HFF-Myc (cell line): ENCODE measurements at regions not wholly inside any gene's neighbourhood (a gene's known extent, or its start where the extent isn't known, plus 50 kb on each side); places are given as distances from the start of the nearest gene placed in this dataset.

Experiments used
- DNase-seq: peaks from one replicate; pipeline ENCODE4 v3.0.0-alpha.2; 2011; ENCODE audit warnings: low read depth; ENCODE audit errors: extremely low read depth
- H3K4me3 ChIP-seq: replicated peaks from 2 replicates; pipeline ENCODE4 v1.5.1; 2011; ENCODE audit warnings: low read depth, mild to moderate bottlenecking, control low read depth, low read length
- TF ChIP-seq, protein P1 (sequence below): IDR thresholded peaks from 2 replicates; pipeline ENCODE4 v1.5.1; 2012; ENCODE audit warnings: mild to moderate bottlenecking, low read depth, low read length, control low read depth; ENCODE audit errors: missing control alignments

- no peak for DNase-seq
- H3K4me3 ChIP-seq = no peak overlapping the region
- TF ChIP-seq, protein P1, sequence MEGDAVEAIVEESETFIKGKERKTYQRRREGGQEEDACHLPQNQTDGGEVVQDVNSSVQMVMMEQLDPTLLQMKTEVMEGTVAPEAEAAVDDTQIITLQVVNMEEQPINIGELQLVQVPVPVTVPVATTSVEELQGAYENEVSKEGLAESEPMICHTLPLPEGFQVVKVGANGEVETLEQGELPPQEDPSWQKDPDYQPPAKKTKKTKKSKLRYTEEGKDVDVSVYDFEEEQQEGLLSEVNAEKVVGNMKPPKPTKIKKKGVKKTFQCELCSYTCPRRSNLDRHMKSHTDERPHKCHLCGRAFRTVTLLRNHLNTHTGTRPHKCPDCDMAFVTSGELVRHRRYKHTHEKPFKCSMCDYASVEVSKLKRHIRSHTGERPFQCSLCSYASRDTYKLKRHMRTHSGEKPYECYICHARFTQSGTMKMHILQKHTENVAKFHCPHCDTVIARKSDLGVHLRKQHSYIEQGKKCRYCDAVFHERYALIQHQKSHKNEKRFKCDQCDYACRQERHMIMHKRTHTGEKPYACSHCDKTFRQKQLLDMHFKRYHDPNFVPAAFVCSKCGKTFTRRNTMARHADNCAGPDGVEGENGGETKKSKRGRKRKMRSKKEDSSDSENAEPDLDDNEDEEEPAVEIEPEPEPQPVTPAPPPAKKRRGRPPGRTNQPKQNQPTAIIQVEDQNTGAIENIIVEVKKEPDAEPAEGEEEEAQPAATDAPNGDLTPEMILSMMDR = no peak
Observed at GRCh38 chr6:67300430-67301040, 1334.5 kb upstream of the ADGRB3 start.

DNA sequence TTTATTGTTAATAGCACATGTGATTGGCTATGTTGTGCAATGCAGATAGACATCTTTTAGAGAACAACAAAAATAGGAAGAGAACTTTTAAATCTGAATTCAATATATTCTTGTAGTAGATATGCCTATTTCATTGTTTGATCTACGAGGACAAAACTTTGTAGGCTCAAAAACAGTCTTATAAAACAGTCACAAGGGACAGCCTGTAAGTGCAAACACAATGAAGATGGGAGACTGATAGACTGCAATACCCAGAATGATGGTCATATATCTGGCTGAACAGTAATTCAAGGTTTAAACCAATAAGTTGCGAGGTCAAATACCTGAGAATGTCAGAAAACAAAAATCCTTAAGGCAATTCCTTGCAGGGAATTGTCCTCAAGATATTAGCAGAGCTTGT is 1342.9 kb upstream of the ADGRB3 start:
- H3K4me3 ChIP-seq = no peak overlapping the region
- no peak for DNase-seq
- TF ChIP-seq, protein P1 = no peak

- no peak overlapping the region for H3K4me3 ChIP-seq
- DNase-seq = no peak
- TF ChIP-seq, protein P1 = no peak
Observed at GRCh38 chr6:67287566-67287965, 1347.5 kb upstream of the ADGRB3 start.

- DNase-seq = no peak
- TF ChIP-seq, protein P1 = no peak
- H3K4me3 ChIP-seq = no peak overlapping the region
Observed at GRCh38 chr6:67285770-67286495, 1349.1 kb upstream of the ADGRB3 start.

- DNase-seq = no peak
Observed at GRCh38 chr6:67277312-67277711, 1357.8 kb upstream of the ADGRB3 start.

DNA sequence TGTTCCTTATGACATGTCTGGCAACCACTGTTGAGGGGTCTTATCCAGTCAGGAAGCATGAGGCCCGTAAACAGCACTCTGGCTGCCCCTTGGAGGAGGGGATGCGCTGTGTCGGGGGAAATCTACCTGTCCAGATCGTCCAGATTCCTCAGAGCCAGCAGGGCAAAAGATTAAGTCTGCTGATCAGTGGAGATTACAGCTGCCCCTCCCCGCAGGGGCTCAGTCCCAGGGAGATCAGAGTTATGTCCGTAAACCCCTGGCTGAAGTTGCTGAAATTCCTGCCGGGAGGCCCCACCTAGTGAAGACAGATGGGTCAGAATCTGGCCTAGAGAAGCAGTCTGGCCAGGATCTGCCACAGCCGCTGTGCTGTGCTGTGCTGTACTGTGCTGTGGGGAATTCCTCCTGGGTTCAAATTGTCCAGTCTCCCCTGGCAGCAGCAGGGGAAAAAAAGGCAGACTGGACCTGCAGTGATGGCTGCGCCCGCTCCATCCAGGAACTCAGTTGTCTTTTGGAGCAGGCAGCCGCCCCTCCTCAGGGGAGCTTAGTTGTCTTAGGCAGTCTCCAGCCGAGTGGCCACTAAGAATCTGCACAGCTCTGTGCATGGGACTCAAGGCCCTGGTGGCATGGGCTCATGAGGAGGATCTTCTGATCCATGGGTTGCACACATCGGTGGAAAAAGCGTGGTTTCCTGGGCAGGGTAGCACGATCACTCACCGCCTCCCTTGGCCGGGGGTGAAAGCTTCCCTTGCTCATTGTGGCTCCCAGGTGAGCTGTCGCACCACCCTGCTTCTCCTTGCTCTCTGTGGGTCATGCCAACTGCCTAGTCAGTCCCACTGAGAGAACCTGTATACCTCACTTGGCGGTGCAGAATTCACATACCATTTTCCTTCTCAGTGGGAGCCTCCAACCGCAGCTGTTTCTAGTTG is 1368.8 kb upstream of the ADGRB3 start:
- TF ChIP-seq, protein P1 = no peak
- no peak overlapping the region for H3K4me3 ChIP-seq
- no peak for DNase-seq

More at GRCh38 chr6:67277312-67277711, 1357.8 kb upstream of the ADGRB3 start:
- H3K4me3 ChIP-seq = no peak overlapping the region
- TF ChIP-seq, protein P1 = no peak
